Esophagus muscularis mucosa (tissue), 4 donors: ENCODE measurements at regions not wholly inside any gene's neighbourhood (a gene's known extent, or its start where the extent isn't known, plus 50 kb on each side); places are given as distances from the start of the nearest gene placed in this dataset.

Experiments used
- CTCF ChIP-seq, 3 experiments: fragments of 200-600 bp in 2 of 3; fragments of 450-650 bp in 1 of 3; sonication (generic) in 2 of 3; IDR thresholded peaks; one replicate each; pipeline ENCODE4 v1.5.1; 2017 to 2019; ENCODE audit warnings: antibody characterized with exemption in 3 of 3, mild to moderate bottlenecking in 2 of 3, moderate library complexity in 1 of 3
- EP300 ChIP-seq: sonication (generic); formaldehyde crosslinking; IDR thresholded peaks from one replicate; pipeline ENCODE4 v1.6.1; 2017; ENCODE audit warnings: antibody characterized with exemption
- POLR2A ChIP-seq: fragments of 450-650 bp; IDR thresholded peaks from one replicate; pipeline ENCODE4 v1.6.1; 2017; ENCODE audit warnings: antibody characterized with exemption, moderate library complexity, mild to moderate bottlenecking, low read depth
- POLR2AphosphoS5 ChIP-seq, 2 donors: sonication (generic); formaldehyde crosslinking; IDR thresholded peaks; one replicate each; pipeline ENCODE4 v1.6.1; 2017; ENCODE audit warnings: antibody characterized with exemption in 2 of 2

GRCh38 chr6:130713144-130713543 is 114.1 kb upstream of the SMLR1 start:
- TF ChIP-seq CTCF (IDR thresholded peaks at IDR 0.05) (no peak), POLR2AphosphoS5 (IDR thresholded peaks at IDR 0.05) (no peak), POLR2A (no peak), EP300 (no peak)
